H1 (cell line): ENCODE measurements at regions not wholly inside any gene's neighbourhood (a gene's known extent, or its start where the extent isn't known, plus 50 kb on each side); places are given as distances from the start of the nearest gene placed in this dataset.
"Not testable (repeated sequence)": the region's sequence is repeated elsewhere in the genome, so short reads cannot be mapped to it uniquely, and the experiment has no call there.

Source experiments
- BCL11A ChIP-seq, 2 experiments: IDR thresholded peaks; one replicate each; pipeline ENCODE4 v1.6.1; 2011; ENCODE audit warnings: low read depth in 2 of 2, low read length in 2 of 2, mild to moderate bottlenecking in 2 of 2
- EZH2 ChIP-seq: fragments of 200-600 bp; sonication (generic); IDR thresholded peaks from 2 replicates; pipeline ENCODE4 v1.7.1; 2012; ENCODE audit warnings: low read depth, mild to moderate bottlenecking, moderate library complexity, low read length, inconsistent platforms; ENCODE audit not compliant: severe bottlenecking
- HDAC2 ChIP-seq, 2 experiments: fragments of 300-600 bp in 1 of 2; sonication (generic) in 1 of 2; IDR thresholded peaks; 2 replicates each; pipeline ENCODE4 v1.6.1; 2011 to 2012; ENCODE audit warnings: low read depth in 2 of 2, low read length in 2 of 2, mild to moderate bottlenecking in 2 of 2, moderate library complexity in 2 of 2, borderline replicate concordance in 1 of 2, inconsistent platforms in 1 of 2
- KDM4A ChIP-seq: IDR thresholded peaks from one replicate; pipeline ENCODE4 v1.7.1; 2012; ENCODE audit warnings: low read depth, mild to moderate bottlenecking, moderate library complexity, low read length, inconsistent platforms; ENCODE audit not compliant: severe bottlenecking
- KDM5A ChIP-seq: fragments of 200-600 bp; IDR thresholded peaks from 2 replicates; pipeline ENCODE4 v1.7.1; 2012; ENCODE audit warnings: mild to moderate bottlenecking, low read length, inconsistent platforms, mixed read lengths
- POLR2A ChIP-seq, 2 experiments: IDR thresholded peaks; 1 replicate in 1 of 2; 2 replicates in 1 of 2; pipeline ENCODE4 v1.6.1; 2011; ENCODE audit warnings: low read depth in 2 of 2, low read length in 2 of 2, mild to moderate bottlenecking in 2 of 2; ENCODE audit errors: control extremely low read depth in 1 of 2
- POLR2AphosphoS5 ChIP-seq: IDR thresholded peaks from 2 replicates; pipeline ENCODE4 v1.6.1; 2011; ENCODE audit warnings: low read depth, low read length
- RAD21 ChIP-seq, 2 experiments: IDR thresholded peaks in 1 of 2; conservative IDR thresholded peaks in 1 of 2; 2 replicates each; pipeline ENCODE4 v1.6.1; 2011; ENCODE audit warnings: low read depth in 2 of 2, low read length in 2 of 2, improper control_type of control experiment in 1 of 2, inconsistent platforms in 1 of 2, mild to moderate bottlenecking in 1 of 2, moderate library complexity in 1 of 2
- SIN3A ChIP-seq, 2 experiments: IDR thresholded peaks in 1 of 2; conservative IDR thresholded peaks in 1 of 2; 2 replicates each; pipeline ENCODE4 v1.6.1; 2011 to 2012; ENCODE audit warnings: low read length in 2 of 2, improper control_type of control experiment in 1 of 2, low read depth in 1 of 2, mild to moderate bottlenecking in 1 of 2
- SP2 ChIP-seq: IDR thresholded peaks from 2 replicates; pipeline ENCODE4 v1.6.1; 2012; ENCODE audit warnings: mild to moderate bottlenecking, low read length, inconsistent platforms
- TAF1 ChIP-seq: IDR thresholded peaks from 2 replicates; pipeline ENCODE4 v1.6.1; 2011; ENCODE audit warnings: mild to moderate bottlenecking, low read depth, low read length
- TF ChIP-seq, protein P1 (sequence below), 3 experiments: IDR thresholded peaks; 1 replicate in 2 of 3; 2 replicates in 1 of 3; pipeline versions ENCODE4 v1.5.1 to v1.6.1; 2011; ENCODE audit warnings: low read length in 3 of 3, mild to moderate bottlenecking in 3 of 3, inconsistent platforms in 2 of 3, low read depth in 1 of 3, moderate library complexity in 1 of 3; ENCODE audit not compliant: insufficient read depth in 1 of 3; ENCODE audit errors: control extremely low read depth in 1 of 3

DNA sequence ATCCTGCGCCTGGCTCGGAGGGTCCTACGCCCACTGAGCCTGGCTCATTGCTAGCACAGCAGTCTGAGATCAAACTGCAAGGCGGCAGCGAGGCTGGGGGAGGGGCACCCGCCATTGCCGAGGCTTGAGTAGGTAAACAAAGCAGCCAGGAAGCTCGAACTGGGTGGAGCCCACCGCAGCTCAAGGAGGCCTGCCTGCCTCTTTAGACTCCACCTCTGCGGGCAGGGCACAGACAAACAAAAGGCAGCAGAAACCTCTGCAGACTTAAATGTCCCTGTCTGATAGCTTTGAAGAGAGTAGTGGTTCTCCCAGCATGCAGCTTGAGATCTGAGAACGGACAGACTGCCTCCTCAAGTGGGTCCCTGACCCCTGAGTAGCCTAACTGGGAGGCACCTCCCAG is 71.9 kb upstream of the NMU start:
- TF ChIP-seq, protein P1, sequence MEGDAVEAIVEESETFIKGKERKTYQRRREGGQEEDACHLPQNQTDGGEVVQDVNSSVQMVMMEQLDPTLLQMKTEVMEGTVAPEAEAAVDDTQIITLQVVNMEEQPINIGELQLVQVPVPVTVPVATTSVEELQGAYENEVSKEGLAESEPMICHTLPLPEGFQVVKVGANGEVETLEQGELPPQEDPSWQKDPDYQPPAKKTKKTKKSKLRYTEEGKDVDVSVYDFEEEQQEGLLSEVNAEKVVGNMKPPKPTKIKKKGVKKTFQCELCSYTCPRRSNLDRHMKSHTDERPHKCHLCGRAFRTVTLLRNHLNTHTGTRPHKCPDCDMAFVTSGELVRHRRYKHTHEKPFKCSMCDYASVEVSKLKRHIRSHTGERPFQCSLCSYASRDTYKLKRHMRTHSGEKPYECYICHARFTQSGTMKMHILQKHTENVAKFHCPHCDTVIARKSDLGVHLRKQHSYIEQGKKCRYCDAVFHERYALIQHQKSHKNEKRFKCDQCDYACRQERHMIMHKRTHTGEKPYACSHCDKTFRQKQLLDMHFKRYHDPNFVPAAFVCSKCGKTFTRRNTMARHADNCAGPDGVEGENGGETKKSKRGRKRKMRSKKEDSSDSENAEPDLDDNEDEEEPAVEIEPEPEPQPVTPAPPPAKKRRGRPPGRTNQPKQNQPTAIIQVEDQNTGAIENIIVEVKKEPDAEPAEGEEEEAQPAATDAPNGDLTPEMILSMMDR (IDR thresholded peaks at IDR 0.05; ENCODE audit: control extremely low read depth in 1 of 3, insufficient read depth in 1 of 3, low read depth in 1 of 3, low read length in 3 of 3), result not testable (repeated sequence)
- TF ChIP-seq KDM5A; RAD21 (IDR thresholded peaks at IDR 0.05 in 1 of 2, conservative IDR thresholded peaks at IDR 0.05 in 1 of 2; ENCODE audit: low read depth in 2 of 2, low read length in 2 of 2); POLR2AphosphoS5; SIN3A (conservative IDR thresholded peaks at IDR 0.05 in 1 of 2, IDR thresholded peaks at IDR 0.05 in 1 of 2; ENCODE audit: low read depth in 1 of 2, low read length in 2 of 2); HDAC2 (IDR thresholded peaks at IDR 0.05; ENCODE audit: borderline replicate concordance in 1 of 2, low read depth in 2 of 2, low read length in 2 of 2); EZH2; BCL11A (IDR thresholded peaks at IDR 0.05; ENCODE audit: low read depth in 2 of 2, low read length in 2 of 2); SP2; TAF1; KDM4A; POLR2A (IDR thresholded peaks at IDR 0.05; ENCODE audit: control extremely low read depth in 1 of 2, low read depth in 2 of 2, low read length in 2 of 2): not testable (repeated sequence)
